ENCODE measurements at regions not wholly inside any gene's neighbourhood (a gene's known extent, or its start where the extent isn't known, plus 50 kb on each side); places are given as distances from the start of the nearest gene placed in this dataset.

GRCh38 chr15:87347806-87348515 lies 908.6 kb downstream of the NTRK3 start:
- no peak for DNase-seq

GRCh38 chr15:87345961-87346360 lies 910.6 kb downstream of the NTRK3 start:
- no peak for DNase-seq

- DNase-seq = no peak
Observed at GRCh38 chr15:87343966-87344365, 912.6 kb downstream of the NTRK3 start.

GRCh38 chr15:87340370-87340769 lies 916.2 kb downstream of the NTRK3 start:
- no peak for DNase-seq

- DNase-seq = no peak
Observed at GRCh38 chr15:87326269-87326668, 930.3 kb downstream of the NTRK3 start.

GRCh38 chr15:87322870-87323269 lies 933.7 kb downstream of the NTRK3 start:
- no peak for DNase-seq

- no peak for DNase-seq
Observed at GRCh38 chr15:87322265-87322664, 934.3 kb downstream of the NTRK3 start.

- DNase-seq = no peak
Observed at GRCh38 chr15:87317900-87318299, 938.6 kb downstream of the NTRK3 start.

- DNase-seq = no peak
Observed at GRCh38 chr15:87312221-87312620, 944.3 kb downstream of the NTRK3 start.

- no peak for DNase-seq
Observed at GRCh38 chr15:87300146-87300545, 956.4 kb downstream of the NTRK3 start.

GRCh38 chr15:87294854-87295253 lies 961.7 kb downstream of the NTRK3 start:
- DNase-seq = no peak

GRCh38 chr15:87293031-87293430 lies 963.5 kb downstream of the NTRK3 start:
- no peak for DNase-seq

GRCh38 chr15:87287156-87287555 lies 969.4 kb downstream of the NTRK3 start:
- DNase-seq = no peak

GRCh38 chr15:87269566-87269965 lies 987.0 kb downstream of the NTRK3 start:
- DNase-seq = no peak

GRCh38 chr15:87268675-87269074 lies 987.9 kb downstream of the NTRK3 start:
- DNase-seq = no peak

- DNase-seq = no peak
Observed at GRCh38 chr15:87267798-87268197, 988.7 kb downstream of the NTRK3 start.

- DNase-seq = no peak
Observed at GRCh38 chr15:87263871-87264270, 992.7 kb downstream of the NTRK3 start.

GRCh38 chr15:87263296-87263695 lies 993.2 kb downstream of the NTRK3 start:
- no peak for DNase-seq

GRCh38 chr15:87245592-87245991 lies 1010.9 kb downstream of the NTRK3 start:
- DNase-seq = no peak

- DNase-seq = no peak
Observed at GRCh38 chr15:87243474-87243873, 1013.1 kb downstream of the NTRK3 start.

- DNase-seq = no peak
Observed at GRCh38 chr15:87239582-87240230, 1016.8 kb downstream of the NTRK3 start.

- DNase-seq = no peak
Observed at GRCh38 chr15:87238451-87239068, 1018.0 kb downstream of the NTRK3 start.

GRCh38 chr15:87228460-87228859 lies 1028.1 kb downstream of the NTRK3 start:
- DNase-seq = no peak

GRCh38 chr15:87227846-87228245 lies 1028.7 kb downstream of the NTRK3 start:
- DNase-seq = no peak
